ENCODE measurements at regions not wholly inside any gene's neighbourhood (a gene's known extent, or its start where the extent isn't known, plus 50 kb on each side); places are given as distances from the start of the nearest gene placed in this dataset.

DNA sequence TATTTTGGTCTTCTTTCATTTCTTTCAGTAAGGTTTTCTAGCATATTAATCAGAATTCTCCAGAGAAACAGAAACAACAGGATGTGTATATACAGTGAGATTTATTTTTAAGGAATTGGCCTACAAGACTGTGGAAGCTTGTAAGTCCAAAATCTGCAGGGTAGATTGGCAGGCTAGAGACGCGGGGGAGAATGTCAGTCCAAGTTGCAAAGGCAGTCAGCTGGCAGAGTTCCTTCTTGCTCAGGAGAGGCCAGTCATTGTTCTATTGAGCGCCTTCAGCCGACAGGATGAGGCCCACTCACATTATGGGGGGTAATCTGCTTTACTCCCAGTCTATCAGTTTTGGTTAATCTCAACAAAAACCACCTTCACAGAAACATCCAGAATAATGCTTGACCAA is 133.4 kb upstream of the UBE3A start:
- CTCF ChIA-PET: interaction anchor here (0.7 kb wide), 1 partner anchor 23 kb away, joined by 3 read pairs; no protein-coding TSS in a partner anchor

More for the DNA sequence above, 133.4 kb upstream of the UBE3A start:
- intact Hi-C loops (cut with micrococcal nuclease) (no loop called here), in situ Hi-C loops (cut with MboI; ENCODE audit: low sequenced_read_pairs) (no loop called here), dilution Hi-C loops (cut with HindIII; ENCODE audit: low sequenced_read_pairs, unreplicated experiment) (no loop called here)
- Histone ChIP-seq H2BK15ac (ENCODE audit: low read depth, low read length) (no peak overlapping the region), H2BK120ac (ENCODE audit: low read depth, low read length) (no peak overlapping the region), H4K20me1 (ENCODE audit: insufficient read depth, low read length) (no peaks in the 10 kb centered on the region), H3K9me1 (ENCODE audit: insufficient read depth, low read length) (no peaks in the 10 kb centered on the region), H3K27me3 (ENCODE audit: control insufficient read depth, insufficient read depth, low read length) (no peaks in the 10 kb centered on the region), H3K18ac (ENCODE audit: low read depth, low read length) (no peak overlapping the region), H2BK5ac (ENCODE audit: low read depth, low read length, poor library complexity, severe bottlenecking) (no peak overlapping the region), H3K9ac (ENCODE audit: low read depth, low read length) (no peak overlapping the region), H2AK9ac (replicated peaks; ENCODE audit: low read depth, low read length, poor library complexity) (no peak overlapping the region), H3K4me2 (ENCODE audit: low read depth, low read length) (no peak overlapping the region), H3K4ac (ENCODE audit: low read depth, low read length) (no peak overlapping the region), H3K79me1 (ENCODE audit: low read depth in 1 of 2, low read length in 2 of 2) (no peaks in the 10 kb centered on the region), H4K5ac (ENCODE audit: low read depth, low read length) (no peak overlapping the region), H3K56ac (ENCODE audit: extremely low read depth, insufficient read depth, low read length) (no peak overlapping the region), H3K23ac (ENCODE audit: low read depth, low read length) (no peak overlapping the region), H3K36me3 (ENCODE audit: control insufficient read depth, insufficient read depth, low read length) (no peaks in the 10 kb centered on the region), H3K4me1 (ENCODE audit: control insufficient read depth, insufficient read depth, low read length) (no peaks in the 10 kb centered on the region), H2AFZ (replicated peaks; ENCODE audit: low read length, poor library complexity) (no peak overlapping the region), H2AK5ac (ENCODE audit: low read depth, low read length) (no peak overlapping the region), H3K14ac (replicated peaks; ENCODE audit: low read depth, low read length) (no peak overlapping the region), H2BK20ac (ENCODE audit: low read depth, low read length) (no peak overlapping the region), H3K4me3 (ENCODE audit: insufficient read depth, low read depth, low read length) (no peak overlapping the region), H3K27ac (ENCODE audit: insufficient read depth, low read length) (no peak overlapping the region), H4K8ac (ENCODE audit: low read depth in 2 of 2, low read length in 2 of 2) (no peak overlapping the region), H4K91ac (ENCODE audit: insufficient read depth, low read depth, low read length) (no peak overlapping the region), H3K9me3 (ENCODE audit: control insufficient read depth, insufficient read depth, low read length) (no peaks in the 10 kb centered on the region)
- ATAC-seq (ENCODE audit: low read depth) (no peak), DNase-seq (no peak)
- POLR2A ChIA-PET (ENCODE audit: unreplicated experiment): no interaction called here
- WGBS, 2 experiments (ENCODE audit: extremely low coverage in 2 of 2, insufficient read length in 1 of 2): no CpG with 5 or more reads among the region's 4 CpGs
- no TSS peak for BruUV-seq (replicated peaks)
- TF ChIP-seq RFX5 (IDR thresholded peaks at IDR 0.05; ENCODE audit: low read depth, low read length) (no peak), MAZ (IDR thresholded peaks at IDR 0.05; ENCODE audit: borderline replicate concordance, low read depth, low read length) (no peak), SMC3 (IDR thresholded peaks at IDR 0.05; ENCODE audit: low read depth, low read length) (no peak), RAD21 (IDR thresholded peaks at IDR 0.05; ENCODE audit: low read length) (no peak), RCOR1 (IDR thresholded peaks at IDR 0.05; ENCODE audit: insufficient replicate concordance, low read length) (no peak), MAFK (IDR thresholded peaks at IDR 0.05; ENCODE audit: low read depth, low read length) (no peak), FOS (IDR thresholded peaks at IDR 0.05; ENCODE audit: low read depth, low read length) (no peak), CHD1 (IDR thresholded peaks at IDR 0.05; ENCODE audit: low read depth, low read length) (no peak), MXI1 (IDR thresholded peaks at IDR 0.05; ENCODE audit: borderline replicate concordance, low read depth, low read length) (no peak), POLR2A (IDR thresholded peaks at IDR 0.05; ENCODE audit: low read depth, low read length) (no peak), NFE2L2 (IDR thresholded peaks at IDR 0.05; ENCODE audit: low read depth, low read length) (no peak), ELK1 (IDR thresholded peaks at IDR 0.05; ENCODE audit: borderline replicate concordance, low read depth, low read length) (no peak)
- TF ChIP-seq, protein P1, sequence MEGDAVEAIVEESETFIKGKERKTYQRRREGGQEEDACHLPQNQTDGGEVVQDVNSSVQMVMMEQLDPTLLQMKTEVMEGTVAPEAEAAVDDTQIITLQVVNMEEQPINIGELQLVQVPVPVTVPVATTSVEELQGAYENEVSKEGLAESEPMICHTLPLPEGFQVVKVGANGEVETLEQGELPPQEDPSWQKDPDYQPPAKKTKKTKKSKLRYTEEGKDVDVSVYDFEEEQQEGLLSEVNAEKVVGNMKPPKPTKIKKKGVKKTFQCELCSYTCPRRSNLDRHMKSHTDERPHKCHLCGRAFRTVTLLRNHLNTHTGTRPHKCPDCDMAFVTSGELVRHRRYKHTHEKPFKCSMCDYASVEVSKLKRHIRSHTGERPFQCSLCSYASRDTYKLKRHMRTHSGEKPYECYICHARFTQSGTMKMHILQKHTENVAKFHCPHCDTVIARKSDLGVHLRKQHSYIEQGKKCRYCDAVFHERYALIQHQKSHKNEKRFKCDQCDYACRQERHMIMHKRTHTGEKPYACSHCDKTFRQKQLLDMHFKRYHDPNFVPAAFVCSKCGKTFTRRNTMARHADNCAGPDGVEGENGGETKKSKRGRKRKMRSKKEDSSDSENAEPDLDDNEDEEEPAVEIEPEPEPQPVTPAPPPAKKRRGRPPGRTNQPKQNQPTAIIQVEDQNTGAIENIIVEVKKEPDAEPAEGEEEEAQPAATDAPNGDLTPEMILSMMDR (conservative IDR thresholded peaks at IDR 0.05; ENCODE audit: low read depth, low read length): no peak
- TF ChIP-seq, protein P2, sequence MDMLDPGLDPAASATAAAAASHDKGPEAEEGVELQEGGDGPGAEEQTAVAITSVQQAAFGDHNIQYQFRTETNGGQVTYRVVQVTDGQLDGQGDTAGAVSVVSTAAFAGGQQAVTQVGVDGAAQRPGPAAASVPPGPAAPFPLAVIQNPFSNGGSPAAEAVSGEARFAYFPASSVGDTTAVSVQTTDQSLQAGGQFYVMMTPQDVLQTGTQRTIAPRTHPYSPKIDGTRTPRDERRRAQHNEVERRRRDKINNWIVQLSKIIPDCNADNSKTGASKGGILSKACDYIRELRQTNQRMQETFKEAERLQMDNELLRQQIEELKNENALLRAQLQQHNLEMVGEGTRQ (IDR thresholded peaks at IDR 0.05; ENCODE audit: low read depth, low read length): no peak

All from IMR-90 (cell line).